ENCODE measurements at regions not wholly inside any gene's neighbourhood (a gene's known extent, or its start where the extent isn't known, plus 50 kb on each side); places are given as distances from the start of the nearest gene placed in this dataset.

- no peak for DNase-seq
These were observed 111.8 kb upstream of the MYCN start for GRCh38 chr2:15828576-15828975.

- DNase-seq: no peak
These were observed 111.1 kb upstream of the MYCN start for GRCh38 chr2:15829091-15829801.

- DNase-seq: no peak
These were observed 110.4 kb upstream of the MYCN start for GRCh38 chr2:15829985-15830384.

- no peak for DNase-seq
These were observed 109.3 kb upstream of the MYCN start for GRCh38 chr2:15830937-15831549.

GRCh38 chr2:15832030-15832709, 108.2 kb upstream of the MYCN start:
- no peak for DNase-seq

- no peak for DNase-seq
These were observed 107.3 kb upstream of the MYCN start for GRCh38 chr2:15832849-15833680.

- DNase-seq: no peak
These were observed 106.6 kb upstream of the MYCN start for GRCh38 chr2:15833731-15834130.

GRCh38 chr2:15834381-15835031, 105.8 kb upstream of the MYCN start:
- no peak for DNase-seq

GRCh38 chr2:15835991-15836688, 104.2 kb upstream of the MYCN start:
- DNase-seq: no peak

- DNase-seq: no peak
These were observed 103.4 kb upstream of the MYCN start for GRCh38 chr2:15836689-15837610.

GRCh38 chr2:15838481-15839090, 101.8 kb upstream of the MYCN start:
- DNase-seq: no peak

GRCh38 chr2:15839426-15840124, 100.8 kb upstream of the MYCN start:
- no peak for DNase-seq

GRCh38 chr2:15840148-15840547, 100.2 kb upstream of the MYCN start:
- no peak for DNase-seq

GRCh38 chr2:15840969-15841368, 99.4 kb upstream of the MYCN start:
- no peak for DNase-seq

- no peak for DNase-seq
These were observed 98.4 kb upstream of the MYCN start for GRCh38 chr2:15841776-15842560.

GRCh38 chr2:15842758-15843666, 97.3 kb upstream of the MYCN start:
- DNase-seq: no peak

GRCh38 chr2:15844211-15844801, 96.0 kb upstream of the MYCN start:
- DNase-seq: no peak

GRCh38 chr2:15845294-15845693, 95.1 kb upstream of the MYCN start:
- no peak for DNase-seq

Data from AML-193 (cell line).